DND-41 (cell line): ENCODE measurements at regions not wholly inside any gene's neighbourhood (a gene's known extent, or its start where the extent isn't known, plus 50 kb on each side); places are given as distances from the start of the nearest gene placed in this dataset.

Experiments used
- ATAC-seq: fragments of 200-7000 bp; cut with Tn5 transposase; 3 replicates; pipeline ENCODE4 v1.9.1; 2021; ENCODE audit warnings: low read depth; ENCODE audit not compliant: insufficient read depth
- DNase-seq: peaks from one replicate; pipeline ENCODE4 v3.0.0-alpha.2; 2020
- H2AFZ ChIP-seq: 2 replicates; pipeline ENCODE4 v1.6.0; 2012; ENCODE audit warnings: low read depth, low read length
- H3K27ac ChIP-seq: 2 replicates; pipeline ENCODE4 v1.5.1; 2012; ENCODE audit warnings: low read length, inconsistent platforms
- H3K27me3 ChIP-seq: fragments of 200-600 bp; sonication (generic); 2 replicates; pipeline ENCODE4 v1.6.0; 2012; ENCODE audit warnings: low read length, mild to moderate bottlenecking, inconsistent platforms; ENCODE audit not compliant: insufficient read depth, poor library complexity
- H3K36me3 ChIP-seq: 2 replicates; pipeline ENCODE4 v1.5.1; 2012; ENCODE audit warnings: low read length, inconsistent platforms; ENCODE audit not compliant: insufficient read depth
- H3K4me1 ChIP-seq: 2 replicates; pipeline ENCODE4 v1.5.1; 2012; ENCODE audit warnings: mild to moderate bottlenecking, low read length; ENCODE audit not compliant: insufficient read depth
- H3K4me2 ChIP-seq: 2 replicates; pipeline ENCODE4 v1.6.0; 2012; ENCODE audit warnings: mild to moderate bottlenecking, moderate library complexity, low read length, inconsistent platforms; ENCODE audit not compliant: insufficient read depth
- H3K4me3 ChIP-seq, 2 experiments: fragments of 200-600 bp in 1 of 2; shearing (Covaris generic) in 1 of 2; 2 replicates each; pipeline ENCODE4 v1.5.1; 2012 to 2016; ENCODE audit warnings: inconsistent platforms in 2 of 2, low read length in 2 of 2, mild to moderate bottlenecking in 2 of 2, low read depth in 1 of 2, moderate library complexity in 1 of 2
- H3K79me2 ChIP-seq: 2 replicates; pipeline ENCODE4 v1.6.0; 2012; ENCODE audit warnings: low read length, inconsistent platforms; ENCODE audit not compliant: insufficient read depth
- H3K9ac ChIP-seq: 2 replicates; pipeline ENCODE4 v1.6.0; 2012; ENCODE audit warnings: low read depth, mild to moderate bottlenecking, inconsistent platforms, low read length, moderate library complexity
- H3K9me3 ChIP-seq: 2 replicates; pipeline ENCODE4 v1.5.1; 2012; ENCODE audit warnings: low read length, moderate library complexity, mild to moderate bottlenecking, inconsistent platforms; ENCODE audit not compliant: insufficient read depth, severe bottlenecking
- H4K20me1 ChIP-seq: 2 replicates; pipeline ENCODE4 v1.6.0; 2012; ENCODE audit warnings: low read length; ENCODE audit not compliant: insufficient read depth
- CTCF ChIP-seq: IDR thresholded peaks from 2 replicates; pipeline ENCODE4 v1.5.1; 2012; ENCODE audit warnings: borderline replicate concordance, low read length, moderate library complexity, mild to moderate bottlenecking; ENCODE audit not compliant: poor library complexity, severe bottlenecking; ENCODE audit errors: extremely low read depth
- EZH2 ChIP-seq: IDR thresholded peaks from 3 replicates; pipeline ENCODE4 v1.6.1; 2012; ENCODE audit warnings: borderline replicate concordance, low read depth, mild to moderate bottlenecking, moderate library complexity, low read length, inconsistent platforms; ENCODE audit not compliant: severe bottlenecking

DNA sequence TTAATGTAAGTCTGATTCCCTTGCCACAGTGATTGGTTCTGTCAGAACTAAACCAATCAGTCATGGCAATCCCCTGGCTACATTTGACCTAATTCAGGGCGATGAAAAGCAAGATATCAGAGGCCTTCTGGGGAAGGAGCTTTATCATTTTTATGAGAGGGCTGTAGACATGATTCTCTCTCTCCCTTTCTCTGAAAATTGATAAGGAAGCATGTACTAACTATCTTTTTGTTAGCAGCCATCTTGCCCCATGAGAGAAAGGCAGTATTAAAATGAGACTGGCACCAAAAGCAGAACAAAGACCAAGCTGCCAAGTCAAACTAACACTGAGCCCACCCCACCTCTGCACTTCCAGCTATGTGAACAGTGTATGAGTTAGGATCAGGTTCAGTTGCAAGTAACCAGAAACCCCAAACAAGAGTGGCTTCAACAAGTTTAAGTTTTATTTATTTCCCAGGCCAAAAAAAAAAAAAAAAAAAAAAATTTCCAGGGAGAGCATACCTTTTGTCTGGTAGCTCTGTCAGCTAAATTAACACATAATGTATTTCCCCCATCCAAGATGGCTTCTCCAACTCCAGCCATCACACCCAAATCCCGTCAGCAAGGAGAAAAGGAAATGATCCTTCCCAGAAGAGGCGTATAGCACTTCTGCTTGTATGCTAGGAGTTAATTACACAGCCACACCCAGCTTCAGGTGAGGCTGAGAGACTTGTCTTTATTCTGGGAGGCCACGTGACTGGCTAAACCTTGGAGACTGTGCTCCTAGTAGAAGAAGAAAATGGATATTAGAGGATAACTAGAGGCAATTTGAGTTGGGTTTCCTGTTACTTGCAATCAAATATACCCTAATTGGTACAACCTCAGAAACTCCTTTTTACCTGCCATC is 105.8 kb upstream of the RALGPS2 start:
- H3K9ac ChIP-seq: no peak overlapping the region
- no peak overlapping the region for H3K4me2 ChIP-seq
- H3K36me3 ChIP-seq: no peaks in the 10 kb centered on the region
- H4K20me1 ChIP-seq: no peaks in the 10 kb centered on the region
- TF ChIP-seq EZH2 (no peak), CTCF (no peak)
- H2AFZ ChIP-seq: no peak overlapping the region
- H3K4me3 ChIP-seq: no peak overlapping the region
- H3K27ac ChIP-seq: no peak overlapping the region
- no peak for DNase-seq
- H3K79me2 ChIP-seq: no peaks in the 10 kb centered on the region
- H3K4me1 ChIP-seq: no peaks in the 10 kb centered on the region
- H3K27me3 ChIP-seq: no peaks in the 10 kb centered on the region
- ATAC-seq: no peak
- H3K9me3 ChIP-seq: no peaks in the 10 kb centered on the region

DNA sequence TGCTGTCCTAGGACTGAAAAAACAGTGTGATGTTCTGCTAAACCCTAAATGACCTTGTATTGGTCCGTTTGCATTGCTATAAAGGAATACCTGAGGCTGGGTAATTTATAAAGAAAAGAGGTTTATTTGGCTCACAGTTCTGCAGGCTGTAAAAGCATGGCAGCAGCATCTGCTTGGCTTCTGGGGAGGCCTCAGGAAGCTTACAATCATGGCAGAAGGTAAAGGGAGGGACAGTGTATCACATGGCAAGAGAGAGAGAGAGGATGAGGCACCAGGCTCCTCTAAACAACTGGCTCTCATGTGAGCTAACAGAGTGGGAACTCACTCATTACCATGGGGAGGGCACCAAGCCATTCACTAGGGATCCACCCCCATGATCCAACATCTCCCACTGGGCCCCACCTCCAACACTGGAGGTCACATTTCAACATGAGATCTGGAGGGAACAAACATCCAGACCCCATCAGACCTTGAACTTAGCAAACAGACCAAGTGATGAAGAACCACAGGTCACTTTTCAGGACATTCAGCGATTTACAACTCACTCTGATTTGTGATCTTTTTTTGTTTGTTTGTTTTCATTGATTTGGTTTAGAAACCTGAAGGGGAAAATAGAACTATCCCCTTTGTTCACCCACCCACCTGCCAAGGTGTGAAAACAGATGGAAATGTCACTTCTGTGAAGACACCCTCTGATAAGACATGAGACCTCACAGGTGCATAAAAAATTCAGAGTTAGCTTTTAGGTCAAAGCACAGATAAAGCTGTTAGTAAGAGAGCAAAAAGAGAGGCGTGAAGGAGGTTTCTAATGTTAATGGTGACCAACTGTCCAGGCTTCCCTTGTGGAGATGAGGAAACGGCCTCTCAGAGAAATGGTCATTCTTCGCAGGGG is 104.2 kb upstream of the RALGPS2 start:
- Histone ChIP-seq H2AFZ (no peak overlapping the region), H3K4me1 (no peaks in the 10 kb centered on the region), H3K79me2 (no peaks in the 10 kb centered on the region), H3K36me3 (no peaks in the 10 kb centered on the region), H3K4me3 (no peak overlapping the region), H3K27ac (no peak overlapping the region), H3K4me2 (no peak overlapping the region), H3K9ac (no peak overlapping the region), H4K20me1 (no peaks in the 10 kb centered on the region), H3K27me3 (no peaks in the 10 kb centered on the region), H3K9me3 (no peaks in the 10 kb centered on the region)
- ATAC-seq (no peak), DNase-seq (no peak)
- TF ChIP-seq CTCF (no peak), EZH2 (no peak)

GRCh38 chr1:178621822-178622221 is 103.2 kb upstream of the RALGPS2 start:
- Histone ChIP-seq H3K79me2 (no peaks in the 10 kb centered on the region), H3K9ac (no peak overlapping the region), H3K4me3 (no peak overlapping the region), H3K27me3 (no peaks in the 10 kb centered on the region), H3K4me1 (no peaks in the 10 kb centered on the region), H3K9me3 (no peaks in the 10 kb centered on the region), H3K27ac (no peak overlapping the region), H2AFZ (no peak overlapping the region), H3K4me2 (no peak overlapping the region), H3K36me3 (no peaks in the 10 kb centered on the region), H4K20me1 (no peaks in the 10 kb centered on the region)
- ATAC-seq (no peak), DNase-seq (no peak)
- TF ChIP-seq EZH2 (no peak), CTCF (no peak)
